H1 (cell line): ENCODE measurements at regions not wholly inside any gene's neighbourhood (a gene's known extent, or its start where the extent isn't known, plus 50 kb on each side); places are given as distances from the start of the nearest gene placed in this dataset.
"Not testable (repeated sequence)": the region's sequence is repeated elsewhere in the genome, so short reads cannot be mapped to it uniquely, and the experiment has no call there.

Source experiments
- CTCF ChIA-PET: fragments of 300-600 bp; sonication (Branson Sonifier 250); formaldehyde crosslinking; loops from one replicate; lab custom pipeline; 2021; ENCODE audit not compliant: partially characterized antibody; lab: Charles Lee
- POLR2A ChIA-PET: fragments of 300-600 bp; sonication (Branson Sonifier 250); formaldehyde crosslinking; loops from one replicate; lab custom pipeline; 2021; ENCODE audit warnings: inconsistent platforms; ENCODE audit not compliant: partially characterized antibody; lab: Charles Lee
- DNase-seq, 2 experiments: peaks; one replicate each; pipeline versions ENCODE4 v3.0.0 to v3.0.0-alpha.2; 2010 to 2022; ENCODE audit warnings: low spot score in 2 of 2, low read depth in 1 of 2, mixed read lengths in 1 of 2
- FAIRE-seq: peaks from 2 replicates; lab custom pipeline; 2011; peaks lifted over from hg19 to GRCh38; lab: Jason Lieb, UNC
- H2AFZ ChIP-seq: 2 replicates; pipeline ENCODE4 v1.8.1; 2012; ENCODE audit warnings: low read length, inconsistent platforms
- H2AK5ac ChIP-seq: 2 replicates; pipeline ENCODE4 v1.6.1; 2013; ENCODE audit warnings: low read depth, low read length
- H2BK120ac ChIP-seq: replicated peaks from 2 replicates; pipeline ENCODE3; 2013; ENCODE audit warnings: low read depth, low read length, inconsistent platforms
- H2BK12ac ChIP-seq: 2 replicates; pipeline ENCODE4 v1.6.1; 2013; ENCODE audit warnings: low read depth, low read length
- H2BK15ac ChIP-seq: 2 replicates; pipeline ENCODE4 v1.6.1; 2013; ENCODE audit warnings: low read length
- H2BK20ac ChIP-seq: 2 replicates; pipeline ENCODE4 v1.6.1; 2013; ENCODE audit warnings: low read length
- H2BK5ac ChIP-seq: 2 replicates; pipeline ENCODE4 v1.6.1; 2013; ENCODE audit warnings: low read depth, low read length
- H3K14ac ChIP-seq: 2 replicates; pipeline ENCODE4 v1.6.1; 2013; ENCODE audit warnings: inconsistent platforms; ENCODE audit not compliant: insufficient read length
- H3K18ac ChIP-seq: 2 replicates; pipeline ENCODE4 v1.6.1; 2013; ENCODE audit warnings: low read length; ENCODE audit errors: extremely low read depth
- H3K23ac ChIP-seq: 2 replicates; pipeline ENCODE4 v1.6.1; 2013; ENCODE audit warnings: inconsistent platforms; ENCODE audit not compliant: insufficient read length
- H3K23me2 ChIP-seq: 2 replicates; pipeline ENCODE4 v1.6.1; 2013; ENCODE audit warnings: low read depth, low read length
- H3K27ac ChIP-seq: 2 replicates; pipeline ENCODE4 v1.6.1; 2011; ENCODE audit warnings: low read depth, low read length, inconsistent platforms
- H3K27me3 ChIP-seq, 4 experiments: replicated peaks in 1 of 4; 1 replicate in 1 of 4; 2 replicates in 3 of 4; pipeline versions ENCODE4 v1.6.1 to v1.8.1; 2011 to 2013; ENCODE audit warnings: low read length in 3 of 4, mild to moderate bottlenecking in 3 of 4, inconsistent platforms in 2 of 4, mixed read lengths in 2 of 4, moderate library complexity in 1 of 4; ENCODE audit not compliant: control insufficient read depth in 3 of 4, insufficient read depth in 3 of 4; ENCODE audit errors: extremely low read depth in 1 of 4
- H3K36me3 ChIP-seq, 4 experiments: 2 replicates each; pipeline versions ENCODE4 v1.6.1 to v1.8.1; 2011 to 2013; ENCODE audit warnings: mild to moderate bottlenecking in 4 of 4, low read length in 3 of 4, moderate library complexity in 2 of 4, control low read depth in 1 of 4, inconsistent platforms in 1 of 4; ENCODE audit not compliant: insufficient read depth in 4 of 4, control insufficient read depth in 2 of 4
- H3K4ac ChIP-seq: replicated peaks from 2 replicates; pipeline ENCODE3; 2013; ENCODE audit warnings: low read length, low read depth, mixed read lengths, inconsistent platforms; ENCODE audit not compliant: insufficient read length
- H3K4me1 ChIP-seq, 4 experiments: replicated peaks in 1 of 4; 1 replicate in 1 of 4; 2 replicates in 3 of 4; pipeline versions ENCODE4 v1.6.1 to v1.8.1; 2011 to 2013; ENCODE audit warnings: low read length in 3 of 4, inconsistent platforms in 2 of 4, mixed read lengths in 1 of 4; ENCODE audit not compliant: insufficient read depth in 4 of 4, control insufficient read depth in 3 of 4
- H3K4me2 ChIP-seq, 2 experiments: 2 replicates each; pipeline versions ENCODE4 v1.6.1 to v1.8.1; 2011 to 2013; ENCODE audit warnings: low read depth in 2 of 2, low read length in 2 of 2, control low read depth in 1 of 2, inconsistent platforms in 1 of 2, mild to moderate bottlenecking in 1 of 2; ENCODE audit not compliant: insufficient read depth in 1 of 2
- H3K4me3 ChIP-seq, 4 experiments: fragments of 200-600, 300-600 bp in 1 of 4; sonication (generic), shearing (Covaris generic), sonication (Bioruptor Twin) in 1 of 4; 2 replicates each; pipeline versions ENCODE4 v1.5.1 to v1.8.1; 2011 to 2016; ENCODE audit warnings: low read length in 4 of 4, low read depth in 3 of 4, control low read depth in 2 of 4, inconsistent platforms in 2 of 4, mild to moderate bottlenecking in 2 of 4, mixed read lengths in 1 of 4, moderate library complexity in 1 of 4; ENCODE audit not compliant: insufficient read depth in 2 of 4; ENCODE audit errors: extremely low read depth in 1 of 4
- H3K56ac ChIP-seq: replicated peaks from 2 replicates; pipeline ENCODE3; 2013; ENCODE audit warnings: low read depth, mild to moderate bottlenecking, mixed read lengths, low read length, inconsistent platforms; ENCODE audit not compliant: insufficient read length
- H3K79me1 ChIP-seq: 2 replicates; pipeline ENCODE4 v1.6.1; 2013; ENCODE audit warnings: low read depth, low read length, control low read depth
- H3K79me2 ChIP-seq, 2 experiments: 2 replicates each; pipeline versions ENCODE4 v1.6.1 to v1.8.1; 2012 to 2013; ENCODE audit warnings: low read length in 2 of 2, mild to moderate bottlenecking in 2 of 2, inconsistent platforms in 1 of 2; ENCODE audit not compliant: insufficient read depth in 2 of 2, control insufficient read depth in 1 of 2
- H3K9ac ChIP-seq, 4 experiments: replicated peaks in 1 of 4; 1 replicate in 1 of 4; 2 replicates in 3 of 4; pipeline versions ENCODE4 v1.6.1 to v1.8.1; 2011 to 2013; ENCODE audit warnings: low read depth in 3 of 4, low read length in 3 of 4, control low read depth in 2 of 4, mild to moderate bottlenecking in 2 of 4, moderate library complexity in 2 of 4, inconsistent platforms in 1 of 4; ENCODE audit errors: extremely low read depth in 1 of 4
- H3K9me3 ChIP-seq, 2 experiments: 2 replicates each; pipeline versions ENCODE4 v1.6.1 to v1.8.1; 2012 to 2013; ENCODE audit warnings: mild to moderate bottlenecking in 2 of 2, moderate library complexity in 2 of 2, control low read depth in 1 of 2, inconsistent platforms in 1 of 2, low read depth in 1 of 2, low read length in 1 of 2, mixed read lengths in 1 of 2; ENCODE audit not compliant: insufficient read depth in 2 of 2
- H4K20me1 ChIP-seq, 2 experiments: replicated peaks in 1 of 2; 2 replicates each; pipeline versions ENCODE3 to v1.8.1; 2011 to 2013; ENCODE audit warnings: inconsistent platforms in 2 of 2, low read length in 2 of 2, mild to moderate bottlenecking in 1 of 2; ENCODE audit not compliant: insufficient read depth in 2 of 2, control insufficient read depth in 1 of 2
- H4K5ac ChIP-seq: 2 replicates; pipeline ENCODE4 v1.6.1; 2013; ENCODE audit warnings: low read length, low read depth, mixed read lengths, inconsistent platforms; ENCODE audit not compliant: insufficient read length
- H4K8ac ChIP-seq: 2 replicates; pipeline ENCODE4 v1.8.0; 2013; ENCODE audit warnings: mild to moderate bottlenecking, moderate library complexity, low read length, inconsistent platforms; ENCODE audit not compliant: insufficient read depth; ENCODE audit errors: extremely low read depth
- H4K91ac ChIP-seq: replicated peaks from 2 replicates; pipeline ENCODE3; 2013; ENCODE audit warnings: low read length, mixed read lengths, inconsistent platforms; ENCODE audit not compliant: insufficient read length
- WGBS, 2 experiments: shearing (Covaris generic) in 1 of 2; methylation state at CpG; one replicate each; pipeline versions ENCODE4 v1.1.6 to v1.1.7; 2013 to 2015; ENCODE audit warnings: low lambda C conversion rate in 2 of 2, mixed read lengths in 2 of 2, inconsistent platforms in 1 of 2, low coverage in 1 of 2, missing lambda C conversion rate in 1 of 2; ENCODE audit not compliant: insufficient replicate concordance in 2 of 2, insufficient coverage in 1 of 2, insufficient read length in 1 of 2; ENCODE audit errors: extremely low coverage in 1 of 2, missing lambda C conversion rate in 1 of 2; 5-methylcytosine and 5-hydroxymethylcytosine counted together

DNA sequence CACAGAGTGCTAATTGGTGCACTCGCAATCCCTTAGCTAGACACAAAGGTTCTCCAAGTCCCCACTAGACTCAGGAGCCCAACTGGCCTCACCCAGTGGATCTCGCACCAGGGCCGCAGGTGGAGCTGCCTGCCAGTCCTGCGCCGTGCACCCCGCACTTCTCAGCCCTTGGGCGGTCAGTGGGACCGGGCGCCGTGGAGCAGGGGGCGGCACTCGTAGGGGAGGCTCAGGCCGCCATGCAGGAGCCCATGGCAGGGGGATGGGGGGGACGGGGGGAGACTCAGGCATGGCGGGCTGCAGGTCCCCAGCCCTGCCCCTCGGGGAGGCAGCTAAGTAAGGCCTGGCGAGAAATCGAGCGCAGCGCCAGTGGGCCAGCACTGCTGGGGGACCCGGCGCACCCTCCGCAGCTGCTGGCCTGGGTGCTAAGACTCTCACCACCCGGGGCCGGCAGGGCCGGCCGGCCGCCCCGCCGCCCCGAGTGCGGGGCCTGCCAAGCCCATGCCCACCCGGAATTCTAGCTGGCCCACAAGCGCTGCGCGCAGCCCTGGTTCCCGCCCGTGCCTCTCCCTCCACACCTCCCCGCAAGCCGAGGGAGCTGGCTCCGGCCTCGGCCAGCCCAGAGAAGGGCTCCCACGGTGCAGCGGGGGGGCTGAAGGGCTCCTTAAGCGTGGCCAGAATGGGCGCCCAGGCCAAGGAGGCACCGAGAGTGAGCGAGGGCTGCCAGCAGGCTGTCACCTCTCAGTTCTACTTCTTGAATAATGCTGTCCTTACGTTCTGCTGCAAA is 258.2 kb downstream of the GALC start:
- H2BK120ac ChIP-seq, H2BK20ac ChIP-seq, H3K27me3 ChIP-seq, H4K20me1 ChIP-seq, H3K79me1 ChIP-seq, H2BK12ac ChIP-seq, H3K4me2 ChIP-seq, H3K18ac ChIP-seq, H2AFZ ChIP-seq, H3K14ac ChIP-seq, H2AK5ac ChIP-seq, H3K56ac ChIP-seq, H3K4ac ChIP-seq, H4K5ac ChIP-seq, H3K4me1 ChIP-seq, H2BK15ac ChIP-seq, H3K23me2 ChIP-seq, H4K8ac ChIP-seq, H3K4me3 ChIP-seq, H3K23ac ChIP-seq, H3K79me2 ChIP-seq, DNase-seq, POLR2A ChIA-PET, H3K27ac ChIP-seq, FAIRE-seq, H4K91ac ChIP-seq, H2BK5ac ChIP-seq, H3K36me3 ChIP-seq, H3K9ac ChIP-seq: not testable (repeated sequence)
- CTCF ChIA-PET = interaction anchor here (0.6 to 7.9 kb wide), 8 partner anchors 8 to 119 kb away, joined by 3 to 61 read pairs (median 4); no protein-coding TSS in a partner anchor
- 97% methylated on average over 20 of the region's 49 CpGs; no CpG with 5 or more reads in 1 of the 2 experiments for WGBS, 2 experiments
- H3K9me3 ChIP-seq = peaks cover 0 to 10% of the 10 kb centered on the region in 2 experiments; a peak in 2 of 4 replicates
